Ishikawa (cell line): ENCODE measurements at regions not wholly inside any gene's neighbourhood (a gene's known extent, or its start where the extent isn't known, plus 50 kb on each side); places are given as distances from the start of the nearest gene placed in this dataset.

Experiments
- CEBPB ChIP-seq: IDR thresholded peaks from 2 replicates; pipeline ENCODE4 v1.6.1; 2012
- CREB1 ChIP-seq: IDR thresholded peaks from 2 replicates; pipeline ENCODE4 v1.6.1; 2012; ENCODE audit warnings: low read depth
- EGR1 ChIP-seq: IDR thresholded peaks from 2 replicates; pipeline ENCODE4 v1.6.1; 2012
- EP300 ChIP-seq: IDR thresholded peaks from 2 replicates; pipeline ENCODE4 v1.6.1; 2012; ENCODE audit warnings: borderline replicate concordance
- FOXM1 ChIP-seq: IDR thresholded peaks from 2 replicates; pipeline ENCODE4 v1.6.1; 2012; ENCODE audit warnings: low read depth, borderline replicate concordance
- NFIC ChIP-seq: IDR thresholded peaks from 2 replicates; pipeline ENCODE4 v1.6.1; 2012
- RAD21 ChIP-seq: IDR thresholded peaks from 2 replicates; pipeline ENCODE4 v1.6.1; 2012; ENCODE audit warnings: low read depth
- TAF1 ChIP-seq: IDR thresholded peaks from 2 replicates; pipeline ENCODE4 v1.6.1; 2012; ENCODE audit warnings: low read depth, mild to moderate bottlenecking
- TCF12 ChIP-seq: IDR thresholded peaks from 2 replicates; pipeline ENCODE4 v1.6.1; 2012; ENCODE audit warnings: low read depth
- TEAD4 ChIP-seq: IDR thresholded peaks from 2 replicates; pipeline ENCODE4 v1.6.1; 2012
- YY1 ChIP-seq: IDR thresholded peaks from 2 replicates; pipeline ENCODE4 v1.6.1; 2012; ENCODE audit warnings: low read depth
- ZBTB7A ChIP-seq: IDR thresholded peaks from 2 replicates; pipeline ENCODE4 v1.6.1; 2012; ENCODE audit warnings: low read depth
- TF ChIP-seq, protein P1 (sequence below): IDR thresholded peaks from 2 replicates; pipeline ENCODE4 v1.6.1; 2012
- TF ChIP-seq, protein P2 (sequence below): IDR thresholded peaks from 2 replicates; pipeline ENCODE4 v1.6.1; 2012; ENCODE audit warnings: low read depth, mild to moderate bottlenecking
- TF ChIP-seq, protein P3 (sequence below): IDR thresholded peaks from 2 replicates; pipeline ENCODE4 v1.6.1; 2012

- no peak for TF ChIP-seq NFIC
- TF ChIP-seq RAD21, result no peak
- TF ChIP-seq FOXM1, result no peak
- no peak for TF ChIP-seq CEBPB
- TF ChIP-seq TAF1, result no peak
- TF ChIP-seq, protein P1, sequence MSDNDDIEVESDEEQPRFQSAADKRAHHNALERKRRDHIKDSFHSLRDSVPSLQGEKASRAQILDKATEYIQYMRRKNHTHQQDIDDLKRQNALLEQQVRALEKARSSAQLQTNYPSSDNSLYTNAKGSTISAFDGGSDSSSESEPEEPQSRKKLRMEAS, result no peak
- TF ChIP-seq ZBTB7A, result no peak
- no peak for TF ChIP-seq EGR1
- TF ChIP-seq YY1, result no peak
- no peak for TF ChIP-seq TCF12
Measured at GRCh38 chr2:204223544-204223943, 287.0 kb downstream of the ICOS start.

DNA sequence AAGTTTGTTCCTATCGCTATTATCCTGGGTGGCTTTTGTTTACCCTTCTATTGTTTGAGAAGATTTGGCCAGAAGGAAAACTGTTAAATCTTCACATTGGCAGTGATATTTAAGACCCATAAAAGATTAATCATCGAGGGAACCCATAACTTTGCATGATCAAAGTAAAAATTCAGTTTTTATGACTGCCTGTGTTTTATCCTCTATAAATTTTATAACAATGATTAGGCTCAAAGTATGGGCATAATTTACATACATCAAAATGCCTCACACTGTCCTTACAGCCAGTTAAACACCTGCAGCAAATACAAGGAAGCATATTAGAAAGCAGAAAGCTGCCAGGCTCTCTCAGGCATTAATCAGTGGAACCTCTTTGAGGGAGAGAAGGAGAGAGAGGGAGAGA is 289.1 kb downstream of the ICOS start:
- TF ChIP-seq EGR1, result no peak
- TF ChIP-seq, protein P2, sequence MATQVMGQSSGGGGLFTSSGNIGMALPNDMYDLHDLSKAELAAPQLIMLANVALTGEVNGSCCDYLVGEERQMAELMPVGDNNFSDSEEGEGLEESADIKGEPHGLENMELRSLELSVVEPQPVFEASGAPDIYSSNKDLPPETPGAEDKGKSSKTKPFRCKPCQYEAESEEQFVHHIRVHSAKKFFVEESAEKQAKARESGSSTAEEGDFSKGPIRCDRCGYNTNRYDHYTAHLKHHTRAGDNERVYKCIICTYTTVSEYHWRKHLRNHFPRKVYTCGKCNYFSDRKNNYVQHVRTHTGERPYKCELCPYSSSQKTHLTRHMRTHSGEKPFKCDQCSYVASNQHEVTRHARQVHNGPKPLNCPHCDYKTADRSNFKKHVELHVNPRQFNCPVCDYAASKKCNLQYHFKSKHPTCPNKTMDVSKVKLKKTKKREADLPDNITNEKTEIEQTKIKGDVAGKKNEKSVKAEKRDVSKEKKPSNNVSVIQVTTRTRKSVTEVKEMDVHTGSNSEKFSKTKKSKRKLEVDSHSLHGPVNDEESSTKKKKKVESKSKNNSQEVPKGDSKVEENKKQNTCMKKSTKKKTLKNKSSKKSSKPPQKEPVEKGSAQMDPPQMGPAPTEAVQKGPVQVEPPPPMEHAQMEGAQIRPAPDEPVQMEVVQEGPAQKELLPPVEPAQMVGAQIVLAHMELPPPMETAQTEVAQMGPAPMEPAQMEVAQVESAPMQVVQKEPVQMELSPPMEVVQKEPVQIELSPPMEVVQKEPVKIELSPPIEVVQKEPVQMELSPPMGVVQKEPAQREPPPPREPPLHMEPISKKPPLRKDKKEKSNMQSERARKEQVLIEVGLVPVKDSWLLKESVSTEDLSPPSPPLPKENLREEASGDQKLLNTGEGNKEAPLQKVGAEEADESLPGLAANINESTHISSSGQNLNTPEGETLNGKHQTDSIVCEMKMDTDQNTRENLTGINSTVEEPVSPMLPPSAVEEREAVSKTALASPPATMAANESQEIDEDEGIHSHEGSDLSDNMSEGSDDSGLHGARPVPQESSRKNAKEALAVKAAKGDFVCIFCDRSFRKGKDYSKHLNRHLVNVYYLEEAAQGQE, result no peak

DNA sequence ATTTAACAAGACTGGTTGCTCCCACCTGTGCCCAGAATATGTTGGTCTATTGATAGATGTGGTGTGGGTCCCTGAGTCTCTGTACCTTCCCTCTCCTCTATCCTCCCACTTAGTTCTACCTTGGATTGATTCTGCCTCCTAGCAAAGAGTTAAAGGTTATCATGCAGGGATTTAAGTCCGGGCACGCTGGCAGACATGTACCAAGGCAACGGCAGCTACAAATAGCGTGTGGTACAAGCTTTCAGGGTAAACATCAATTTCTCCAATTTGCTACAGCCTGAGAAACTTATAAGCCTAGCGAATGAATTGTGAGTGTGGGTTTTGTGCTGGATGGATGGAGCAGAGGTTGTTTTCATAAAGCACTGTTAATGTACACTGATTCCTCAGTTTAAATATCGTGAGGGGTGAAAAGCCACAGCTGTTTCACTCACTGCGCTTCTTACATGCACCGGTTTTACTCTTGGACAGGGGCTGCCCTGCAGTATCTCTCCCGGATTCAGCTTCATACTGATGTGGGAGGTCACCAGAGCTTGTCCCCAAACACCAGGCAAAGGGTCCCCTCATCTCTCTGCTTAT is 289.8 kb downstream of the ICOS start:
- no peak for TF ChIP-seq CEBPB
- no peak for TF ChIP-seq TAF1
- TF ChIP-seq RAD21, result no peak
- TF ChIP-seq FOXM1, result no peak
- no peak for TF ChIP-seq TEAD4
- TF ChIP-seq, protein P1, result no peak
- TF ChIP-seq, protein P3, sequence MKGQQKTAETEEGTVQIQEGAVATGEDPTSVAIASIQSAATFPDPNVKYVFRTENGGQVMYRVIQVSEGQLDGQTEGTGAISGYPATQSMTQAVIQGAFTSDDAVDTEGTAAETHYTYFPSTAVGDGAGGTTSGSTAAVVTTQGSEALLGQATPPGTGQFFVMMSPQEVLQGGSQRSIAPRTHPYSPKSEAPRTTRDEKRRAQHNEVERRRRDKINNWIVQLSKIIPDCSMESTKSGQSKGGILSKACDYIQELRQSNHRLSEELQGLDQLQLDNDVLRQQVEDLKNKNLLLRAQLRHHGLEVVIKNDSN, result no peak
- TF ChIP-seq CREB1, result no peak
- TF ChIP-seq TCF12, result no peak
- TF ChIP-seq ZBTB7A, result no peak
- TF ChIP-seq YY1, result no peak
- TF ChIP-seq, protein P2, result no peak
- TF ChIP-seq EGR1, result no peak
- no peak for TF ChIP-seq EP300

- TF ChIP-seq TAF1 (no peak), TEAD4 (no peak), CEBPB (no peak), EGR1 (no peak), NFIC (no peak), TCF12 (no peak), CREB1 (no peak)
- TF ChIP-seq, protein P3, result no peak
- TF ChIP-seq, protein P1, result no peak
- TF ChIP-seq, protein P2, result no peak
Measured at GRCh38 chr2:204228169-204228886, 291.8 kb downstream of the ICOS start.
